ENCODE measurements at regions not wholly inside any gene's neighbourhood (a gene's known extent, or its start where the extent isn't known, plus 50 kb on each side); places are given as distances from the start of the nearest gene placed in this dataset.
"Not testable (repeated sequence)": the region's sequence is repeated elsewhere in the genome, so short reads cannot be mapped to it uniquely, and the experiment has no call there.

DNA sequence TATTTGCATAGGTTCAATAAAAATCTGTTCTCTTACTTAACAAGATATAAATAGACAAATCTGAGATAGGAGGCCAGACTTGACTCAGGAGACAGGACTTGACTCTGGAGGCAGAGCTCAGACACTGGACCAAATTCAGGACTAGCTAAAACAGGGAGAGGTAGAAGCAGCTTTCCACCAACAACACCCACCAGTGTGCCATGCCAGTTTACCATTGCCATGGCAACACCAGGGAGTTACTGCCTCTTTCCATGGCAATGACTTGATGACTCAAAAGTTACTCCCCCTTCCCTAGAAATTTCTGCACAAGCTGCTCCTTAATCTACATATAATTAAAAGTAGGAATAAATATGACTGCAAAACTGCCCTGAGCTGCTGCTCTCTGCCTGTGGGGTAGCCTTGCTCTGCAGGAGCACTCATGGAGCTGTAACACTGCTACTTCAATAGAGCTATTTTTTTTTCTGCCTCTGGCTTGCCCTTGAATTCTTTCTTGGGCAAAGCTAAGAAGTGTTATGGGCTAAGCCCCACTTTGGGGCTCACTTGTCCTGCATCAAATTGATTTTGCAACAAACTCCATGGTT is 473.0 kb downstream of the PLK2 start:
- DNase-seq (no peak), ATAC-seq (no peak)
- no peaks in the 10 kb centered on the region for H3K27me3 ChIP-seq (ENCODE audit: low read depth)
- TF ChIP-seq, protein P1, sequence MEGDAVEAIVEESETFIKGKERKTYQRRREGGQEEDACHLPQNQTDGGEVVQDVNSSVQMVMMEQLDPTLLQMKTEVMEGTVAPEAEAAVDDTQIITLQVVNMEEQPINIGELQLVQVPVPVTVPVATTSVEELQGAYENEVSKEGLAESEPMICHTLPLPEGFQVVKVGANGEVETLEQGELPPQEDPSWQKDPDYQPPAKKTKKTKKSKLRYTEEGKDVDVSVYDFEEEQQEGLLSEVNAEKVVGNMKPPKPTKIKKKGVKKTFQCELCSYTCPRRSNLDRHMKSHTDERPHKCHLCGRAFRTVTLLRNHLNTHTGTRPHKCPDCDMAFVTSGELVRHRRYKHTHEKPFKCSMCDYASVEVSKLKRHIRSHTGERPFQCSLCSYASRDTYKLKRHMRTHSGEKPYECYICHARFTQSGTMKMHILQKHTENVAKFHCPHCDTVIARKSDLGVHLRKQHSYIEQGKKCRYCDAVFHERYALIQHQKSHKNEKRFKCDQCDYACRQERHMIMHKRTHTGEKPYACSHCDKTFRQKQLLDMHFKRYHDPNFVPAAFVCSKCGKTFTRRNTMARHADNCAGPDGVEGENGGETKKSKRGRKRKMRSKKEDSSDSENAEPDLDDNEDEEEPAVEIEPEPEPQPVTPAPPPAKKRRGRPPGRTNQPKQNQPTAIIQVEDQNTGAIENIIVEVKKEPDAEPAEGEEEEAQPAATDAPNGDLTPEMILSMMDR (IDR thresholded peaks at IDR 0.05), result no peak
- H3K4me3 ChIP-seq, result no peak overlapping the region
- H3K27ac ChIP-seq, result no peak overlapping the region
- H3K4me1 ChIP-seq, result no peaks in the 10 kb centered on the region
- no peaks in the 10 kb centered on the region for H3K36me3 ChIP-seq
- H3K9me3 ChIP-seq, result no peaks in the 10 kb centered on the region
- intact Hi-C loops (cut with DNase I), result no loop called here

DNA sequence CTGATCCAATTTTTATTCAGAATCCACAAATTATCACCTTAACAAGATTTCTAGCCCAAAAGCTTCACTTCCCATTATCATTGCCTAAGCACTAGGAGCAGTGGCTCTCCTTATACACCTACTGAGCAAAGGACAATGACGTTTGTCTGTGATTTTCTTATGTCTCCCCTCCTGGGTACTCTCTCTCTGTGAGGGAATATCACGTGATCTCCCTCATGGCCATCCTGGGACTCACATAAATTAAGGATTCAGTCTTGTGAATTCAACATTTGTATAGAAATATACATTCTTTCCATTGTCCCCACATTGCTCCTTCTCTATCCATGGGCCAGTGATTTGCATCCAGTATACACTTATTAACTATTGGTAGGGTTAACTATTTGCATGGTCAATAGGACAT is 476.5 kb downstream of the PLK2 start:
- no peak overlapping the region for H3K27ac ChIP-seq
- no peaks in the 10 kb centered on the region for H3K9me3 ChIP-seq
- H3K4me1 ChIP-seq, result no peaks in the 10 kb centered on the region
- no peak for ATAC-seq
- no peaks in the 10 kb centered on the region for H3K36me3 ChIP-seq
- no peak overlapping the region for H3K4me3 ChIP-seq
- DNase-seq, result no peak
- no peaks in the 10 kb centered on the region for H3K27me3 ChIP-seq (ENCODE audit: low read depth)
- TF ChIP-seq, protein P1 (IDR thresholded peaks at IDR 0.05), result no peak
- intact Hi-C loops (cut with DNase I), result no loop called here

DNA sequence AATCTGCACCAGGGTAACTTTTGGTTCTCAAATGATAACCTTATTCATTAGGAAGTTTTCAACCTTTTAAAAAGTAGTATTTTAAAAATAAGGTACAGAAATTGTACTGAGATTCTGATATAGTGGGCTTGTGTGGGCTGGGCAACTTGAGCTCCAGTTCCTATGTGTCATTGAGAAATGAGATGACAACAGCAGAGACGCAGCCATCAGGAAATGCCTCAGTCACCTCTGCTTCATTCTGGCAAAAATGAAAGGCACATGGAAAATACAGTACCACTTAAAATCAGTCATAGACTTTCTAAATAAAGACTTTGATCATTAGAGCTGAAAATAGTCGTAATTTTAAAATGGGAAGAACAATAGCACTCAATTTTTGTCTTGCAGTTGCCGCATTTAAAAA is 480.2 kb downstream of the PLK2 start:
- H3K4me1 ChIP-seq, result no peaks in the 10 kb centered on the region
- TF ChIP-seq, protein P1 (IDR thresholded peaks at IDR 0.05), result no peak
- DNase-seq (no peak), ATAC-seq (no peak)
- no peaks in the 10 kb centered on the region for H3K27me3 ChIP-seq (ENCODE audit: low read depth)
- H3K27ac ChIP-seq, result no peak overlapping the region
- intact Hi-C loops (cut with DNase I), result no loop called here
- H3K4me3 ChIP-seq, result no peak overlapping the region
- H3K36me3 ChIP-seq, result no peaks in the 10 kb centered on the region
- H3K9me3 ChIP-seq, result no peaks in the 10 kb centered on the region

DNA sequence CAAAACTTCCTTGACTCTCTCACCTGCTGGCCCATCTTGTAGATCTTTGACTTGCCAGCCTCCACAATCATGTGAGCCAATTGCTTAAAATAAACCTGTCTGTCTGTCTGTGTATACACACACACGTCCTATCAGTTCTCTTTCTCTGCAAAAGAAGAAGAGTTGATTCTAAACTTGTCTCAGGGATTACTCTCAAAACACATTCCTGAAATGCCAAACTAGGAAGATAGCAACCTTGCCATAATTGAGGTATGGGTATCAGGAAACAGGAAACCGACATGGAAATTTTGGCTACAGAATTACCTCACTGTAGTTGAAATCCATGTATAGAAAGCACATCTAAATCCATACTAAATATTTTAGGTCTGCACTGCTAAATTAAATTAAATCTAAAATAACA is 483.4 kb downstream of the PLK2 start:
- no peaks in the 10 kb centered on the region for H3K4me1 ChIP-seq
- no peaks in the 10 kb centered on the region for H3K36me3 ChIP-seq
- no peaks in the 10 kb centered on the region for H3K9me3 ChIP-seq
- no peak overlapping the region for H3K4me3 ChIP-seq
- intact Hi-C loops (cut with DNase I), result no loop called here
- DNase-seq (no peak), ATAC-seq (no peak)
- TF ChIP-seq, protein P1 (IDR thresholded peaks at IDR 0.05), result no peak
- no peak overlapping the region for H3K27ac ChIP-seq
- H3K27me3 ChIP-seq (ENCODE audit: low read depth), result no peaks in the 10 kb centered on the region

DNA sequence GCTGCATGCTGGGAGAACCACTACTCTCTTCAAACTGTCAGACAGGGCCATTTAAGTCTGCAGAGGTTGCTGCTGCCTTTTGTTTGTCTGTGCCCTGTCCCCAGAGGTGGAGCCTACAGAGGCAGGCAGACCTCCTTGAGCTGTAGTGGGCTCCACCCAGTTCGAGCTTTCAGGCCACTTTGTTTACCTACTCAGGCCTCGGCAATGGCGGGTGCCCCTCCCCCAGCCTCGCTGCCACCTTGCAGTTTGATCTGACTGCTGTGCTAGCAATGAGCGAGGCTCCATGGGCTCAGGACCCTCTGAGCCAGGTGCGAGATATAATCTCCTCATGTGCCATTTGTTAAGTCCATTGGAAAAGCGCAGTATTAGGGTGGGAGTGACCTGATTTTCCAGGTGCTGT is 487.8 kb downstream of the PLK2 start:
- H3K36me3 ChIP-seq; H3K27ac ChIP-seq; DNase-seq; H3K27me3 ChIP-seq (ENCODE audit: low read depth); H3K9me3 ChIP-seq; intact Hi-C loops (cut with DNase I); H3K4me3 ChIP-seq; ATAC-seq; H3K4me1 ChIP-seq: not testable (repeated sequence)

DNA sequence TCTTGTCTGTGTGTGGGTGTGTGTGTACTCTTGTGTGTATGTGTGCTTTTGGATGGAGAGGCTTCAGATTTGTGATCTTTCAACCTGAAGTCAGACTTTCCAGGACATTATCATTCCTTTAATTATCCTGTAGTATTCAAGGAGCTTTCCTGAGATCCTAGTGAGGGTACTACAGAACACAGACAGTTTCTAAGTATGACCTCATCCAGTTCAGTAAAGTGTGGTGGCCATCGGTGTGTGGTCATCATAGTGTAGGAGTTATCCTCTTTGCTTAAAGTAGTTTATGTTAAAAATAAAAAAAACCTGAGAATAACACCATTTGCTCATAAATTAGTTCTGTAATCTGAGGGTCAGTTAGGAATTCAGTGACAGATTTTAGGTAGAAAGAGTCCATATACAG is 478.0 kb upstream of the ACTBL2 start:
- intact Hi-C loops (cut with DNase I), result no loop called here
- ATAC-seq (no peak), DNase-seq (no peak)
- no peaks in the 10 kb centered on the region for H3K36me3 ChIP-seq
- no peaks in the 10 kb centered on the region for H3K27me3 ChIP-seq (ENCODE audit: low read depth)
- peaks cover 8% of the 10 kb centered on the region for H3K9me3 ChIP-seq
- no peak overlapping the region for H3K27ac ChIP-seq
- H3K4me3 ChIP-seq, result no peak overlapping the region
- TF ChIP-seq, protein P1 (IDR thresholded peaks at IDR 0.05), result no peak
- H3K4me1 ChIP-seq, result no peaks in the 10 kb centered on the region

Measured in lower lobe of right lung (tissue), 2 donors.